Astrocyte (in vitro differentiated cells and primary cell): ENCODE measurements at regions not wholly inside any gene's neighbourhood (a gene's known extent, or its start where the extent isn't known, plus 50 kb on each side); places are given as distances from the start of the nearest gene placed in this dataset.

Experiments
- EZH2 ChIP-seq: IDR thresholded peaks from 2 replicates; pipeline ENCODE4 v1.6.1; 2012; ENCODE audit warnings: mild to moderate bottlenecking, low read length, inconsistent platforms; ENCODE audit not compliant: insufficient read depth
- TF ChIP-seq, protein P1 (sequence below): IDR thresholded peaks from 2 replicates; pipeline ENCODE4 v1.5.1; 2011; ENCODE audit warnings: low read depth, mild to moderate bottlenecking, inconsistent platforms, low read length, moderate library complexity; ENCODE audit not compliant: insufficient read depth

DNA sequence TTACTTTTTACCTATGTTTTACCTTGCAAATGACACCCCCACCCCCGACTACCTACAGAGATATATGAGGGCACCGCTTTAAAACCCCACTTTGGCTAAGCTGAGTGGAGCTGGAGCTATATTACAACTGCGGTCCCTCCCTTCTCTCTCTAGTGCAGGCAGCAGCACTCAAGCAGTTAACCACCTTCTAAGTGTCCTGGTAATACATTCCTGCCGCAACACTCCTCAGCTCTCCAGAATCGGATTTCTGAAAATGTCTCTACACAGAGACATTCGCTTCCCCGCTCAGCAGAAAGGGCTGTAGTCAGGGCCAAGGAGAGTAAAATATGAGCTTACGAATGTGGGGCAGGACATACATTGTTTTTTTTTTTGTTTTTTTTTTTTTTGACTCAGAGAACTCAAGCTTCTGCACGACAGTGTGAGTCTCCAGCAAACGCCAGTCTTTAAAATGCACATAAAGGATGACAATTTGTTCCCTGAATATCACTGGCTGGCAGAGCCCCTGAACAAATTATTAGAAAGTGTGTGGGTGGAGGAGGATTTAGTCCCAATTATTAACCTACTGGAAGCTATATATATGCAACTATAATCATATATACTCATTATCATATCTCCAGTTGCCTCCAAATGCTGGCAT is 287.0 kb upstream of the TET2 start:
- TF ChIP-seq, protein P1, sequence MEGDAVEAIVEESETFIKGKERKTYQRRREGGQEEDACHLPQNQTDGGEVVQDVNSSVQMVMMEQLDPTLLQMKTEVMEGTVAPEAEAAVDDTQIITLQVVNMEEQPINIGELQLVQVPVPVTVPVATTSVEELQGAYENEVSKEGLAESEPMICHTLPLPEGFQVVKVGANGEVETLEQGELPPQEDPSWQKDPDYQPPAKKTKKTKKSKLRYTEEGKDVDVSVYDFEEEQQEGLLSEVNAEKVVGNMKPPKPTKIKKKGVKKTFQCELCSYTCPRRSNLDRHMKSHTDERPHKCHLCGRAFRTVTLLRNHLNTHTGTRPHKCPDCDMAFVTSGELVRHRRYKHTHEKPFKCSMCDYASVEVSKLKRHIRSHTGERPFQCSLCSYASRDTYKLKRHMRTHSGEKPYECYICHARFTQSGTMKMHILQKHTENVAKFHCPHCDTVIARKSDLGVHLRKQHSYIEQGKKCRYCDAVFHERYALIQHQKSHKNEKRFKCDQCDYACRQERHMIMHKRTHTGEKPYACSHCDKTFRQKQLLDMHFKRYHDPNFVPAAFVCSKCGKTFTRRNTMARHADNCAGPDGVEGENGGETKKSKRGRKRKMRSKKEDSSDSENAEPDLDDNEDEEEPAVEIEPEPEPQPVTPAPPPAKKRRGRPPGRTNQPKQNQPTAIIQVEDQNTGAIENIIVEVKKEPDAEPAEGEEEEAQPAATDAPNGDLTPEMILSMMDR: no peak
- TF ChIP-seq EZH2: no peak
